ENCODE measurements at regions not wholly inside any gene's neighbourhood (a gene's known extent, or its start where the extent isn't known, plus 50 kb on each side); places are given as distances from the start of the nearest gene placed in this dataset.

DNA sequence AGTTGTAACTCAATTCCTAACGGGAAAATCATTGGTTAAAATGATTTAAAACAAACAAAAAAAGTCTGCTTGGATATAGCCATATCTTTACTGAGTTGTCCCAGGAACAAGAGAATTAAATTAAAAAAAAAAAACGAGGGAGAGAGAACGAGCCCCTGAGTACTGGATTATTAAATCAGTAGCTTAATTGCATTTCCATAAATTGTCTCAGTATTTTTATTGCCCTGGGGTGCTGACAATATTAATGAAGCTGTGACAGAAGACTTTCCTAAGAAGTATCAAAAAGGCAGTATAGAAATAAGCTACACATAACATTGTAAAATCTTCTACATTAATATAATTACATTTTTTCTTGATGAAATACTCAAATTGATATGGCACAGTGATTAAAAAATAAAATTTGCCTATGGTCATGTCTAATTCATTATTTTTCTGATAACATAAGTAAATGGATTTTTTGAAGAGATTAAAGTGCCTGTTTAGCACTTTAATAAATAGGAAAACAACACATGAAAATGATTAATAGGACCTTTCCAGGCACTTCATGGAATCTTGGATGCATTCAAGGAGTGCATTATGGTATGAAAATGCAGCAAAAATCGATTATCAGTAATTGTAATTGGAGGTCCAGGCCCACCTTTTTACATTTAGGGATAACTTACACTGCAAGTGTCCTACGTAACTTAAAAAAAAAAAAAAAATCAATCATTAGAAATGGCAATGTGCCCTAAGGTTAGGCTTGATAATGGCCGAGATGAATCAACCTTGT is 2233.4 kb downstream of the ARAP2 start (continued):
- TF ChIP-seq CHD7 (IDR thresholded peaks at IDR 0.05; ENCODE audit: insufficient replicate concordance, low read length) (no peak), ATF3 (IDR thresholded peaks at IDR 0.05; ENCODE audit: insufficient read depth, low read depth, low read length) (no peak), MAFK (IDR thresholded peaks at IDR 0.05; ENCODE audit: low read depth, low read length) (no peak), CTCF (IDR thresholded peaks at IDR 0.05; ENCODE audit: control extremely low read depth in 1 of 3, insufficient read depth in 1 of 3, low read depth in 1 of 3, low read length in 3 of 3) (no peak), BCL11A (IDR thresholded peaks at IDR 0.05; ENCODE audit: low read depth in 2 of 2, low read length in 2 of 2) (no peak), SP4 (IDR thresholded peaks at IDR 0.05; ENCODE audit: low read length) (no peak)
